Activated CD4-positive, alpha-beta T cell treated with anti-CD3 and anti-CD28 coated beads, Interleukin-2, amount 50 U/mL, for 4 hours (primary cell): ENCODE measurements at regions not wholly inside any gene's neighbourhood (a gene's known extent, or its start where the extent isn't known, plus 50 kb on each side); places are given as distances from the start of the nearest gene placed in this dataset.
"Not testable (repeated sequence)": the region's sequence is repeated elsewhere in the genome, so short reads cannot be mapped to it uniquely, and the experiment has no call there.

Experiments used
- DNase-seq, 2 experiments: peaks; one replicate each; pipeline ENCODE4 v3.0.0-alpha.2; 2020

DNA sequence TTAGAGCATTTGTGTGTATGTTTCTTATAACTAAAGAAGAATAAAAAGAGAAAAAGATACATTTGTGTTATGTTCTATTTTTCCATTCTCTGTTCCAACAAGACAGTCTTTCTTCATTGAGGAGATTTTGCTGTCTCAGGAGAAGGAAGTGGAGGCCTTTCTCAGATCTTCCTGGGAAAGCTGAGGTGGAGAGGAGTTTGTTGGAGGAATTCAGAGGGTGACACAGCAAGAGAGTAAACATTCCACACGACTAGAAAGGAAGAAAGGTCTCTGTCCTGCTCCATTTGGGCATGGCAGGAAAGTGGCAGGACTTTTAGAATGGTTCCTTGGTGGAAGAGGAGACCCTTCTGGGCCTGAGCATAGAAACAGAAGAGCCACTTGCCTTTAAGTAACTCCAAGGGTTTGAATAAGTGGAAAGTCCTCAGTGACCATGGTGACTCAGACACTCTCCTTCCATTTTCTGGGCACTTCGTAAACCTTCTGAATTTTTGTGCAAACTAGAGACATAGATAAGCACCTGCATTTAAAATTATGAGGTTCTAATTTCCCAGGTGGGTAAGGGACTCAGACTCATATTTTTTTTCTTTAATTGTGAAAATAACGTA, 52.3 kb upstream of the COL5A2 start:
- no peak for DNase-seq

GRCh38 chr2:189232759-189233406, 53.3 kb upstream of the COL5A2 start:
- no peak for DNase-seq

DNA sequence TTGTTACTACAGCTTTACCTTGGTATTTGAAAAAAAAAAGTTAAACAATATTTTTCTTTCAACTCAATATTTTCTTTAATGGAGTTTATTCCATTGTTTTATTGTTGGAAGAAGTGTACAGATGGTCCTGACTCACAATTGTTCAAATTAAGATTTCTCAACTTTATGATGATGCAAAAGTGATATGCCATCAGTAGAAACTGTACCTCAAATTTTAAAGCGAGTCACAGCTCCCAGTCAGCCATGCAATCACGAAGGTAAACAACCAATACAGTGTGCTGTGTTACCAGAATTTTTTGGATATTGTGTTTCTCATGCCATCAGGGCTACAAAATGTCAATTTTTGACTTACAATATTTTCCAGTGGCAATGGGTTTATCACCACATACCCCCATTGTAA, 54.0 kb upstream of the COL5A2 start:
- DNase-seq, result no peak

GRCh38 chr2:189234991-189235390, 55.4 kb upstream of the COL5A2 start:
- no peak for DNase-seq

DNA sequence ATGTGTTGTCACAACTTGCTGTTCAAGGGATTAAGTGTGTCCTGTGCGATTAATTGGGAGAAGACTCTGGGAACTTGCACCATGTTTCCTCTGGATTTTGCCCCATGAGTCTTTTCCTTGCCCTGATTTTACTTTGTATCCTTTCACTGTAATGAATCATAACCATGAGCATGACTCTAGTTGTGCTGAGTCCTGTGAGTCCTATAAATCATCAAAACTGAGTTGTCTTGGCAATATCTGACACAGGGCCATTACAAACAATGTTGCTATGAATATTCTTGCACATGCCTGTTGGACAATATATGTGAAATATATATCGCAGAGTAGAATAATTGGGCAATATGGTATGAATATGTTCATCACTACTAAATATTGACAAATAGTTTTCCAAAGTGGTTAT, 56.5 kb upstream of the COL5A2 start:
- no peak for DNase-seq

GRCh38 chr2:189238903-189239302, 59.3 kb upstream of the COL5A2 start:
- DNase-seq, result no peak

GRCh38 chr2:189243843-189244242, 64.3 kb upstream of the COL5A2 start:
- DNase-seq, result not testable (repeated sequence)

GRCh38 chr2:189247276-189247675, 67.7 kb upstream of the COL5A2 start:
- DNase-seq, result no peak

DNA sequence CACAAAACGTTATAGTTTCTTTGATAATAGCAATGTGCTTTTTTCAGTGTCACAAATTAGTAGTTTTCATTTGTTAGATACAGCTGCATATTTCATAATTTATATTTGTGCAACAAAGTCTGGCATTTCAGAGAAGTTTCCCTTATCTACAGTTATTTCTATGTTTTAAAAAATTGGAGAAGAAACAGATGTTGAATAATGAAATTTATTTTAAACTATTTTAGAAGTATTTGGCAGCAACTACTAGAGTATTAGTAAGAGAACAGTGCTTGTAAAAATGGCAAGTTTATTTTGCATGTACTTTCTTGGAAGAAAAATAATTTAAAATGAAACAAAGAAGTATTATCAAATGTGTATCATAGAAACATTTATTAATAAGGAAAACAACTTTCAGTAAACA, 68.6 kb upstream of the COL5A2 start:
- no peak for DNase-seq

GRCh38 chr2:189249171-189249570, 69.6 kb upstream of the COL5A2 start:
- no peak for DNase-seq

- no peak for DNase-seq
Measured at GRCh38 chr2:189249901-189250300, 70.3 kb upstream of the COL5A2 start.

DNA sequence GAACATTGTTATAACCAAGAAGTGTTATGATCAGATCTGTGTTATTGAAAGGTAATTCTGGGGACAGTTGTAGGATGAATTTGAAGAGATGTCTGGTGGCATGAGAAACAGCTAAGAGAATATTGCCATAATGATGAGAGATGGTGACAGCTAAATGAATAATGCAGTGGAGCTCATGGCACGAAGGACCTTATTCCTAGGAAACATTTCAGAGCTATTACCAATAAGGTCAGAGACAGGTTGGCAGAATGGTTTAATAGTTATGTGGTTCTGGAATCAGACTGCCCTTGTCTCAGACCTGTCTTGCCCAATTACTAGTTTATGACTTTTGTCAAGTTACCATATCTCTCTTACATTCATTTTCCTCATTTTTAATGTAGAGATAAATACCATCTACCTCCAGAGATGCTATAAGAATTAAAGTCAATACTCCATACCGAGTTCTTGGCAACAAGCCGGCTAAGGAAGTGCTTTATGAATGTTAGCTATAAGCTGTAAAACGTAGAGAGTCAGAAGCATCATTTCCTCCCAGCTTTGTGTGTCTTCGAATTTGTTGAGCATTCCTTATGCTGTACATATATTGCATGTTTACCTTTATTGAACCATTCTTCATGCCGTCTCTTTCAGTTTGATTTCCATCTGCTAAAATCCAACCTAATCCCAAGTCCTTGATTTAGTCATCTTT, 73.6 kb upstream of the COL5A2 start:
- no peak for DNase-seq

DNA sequence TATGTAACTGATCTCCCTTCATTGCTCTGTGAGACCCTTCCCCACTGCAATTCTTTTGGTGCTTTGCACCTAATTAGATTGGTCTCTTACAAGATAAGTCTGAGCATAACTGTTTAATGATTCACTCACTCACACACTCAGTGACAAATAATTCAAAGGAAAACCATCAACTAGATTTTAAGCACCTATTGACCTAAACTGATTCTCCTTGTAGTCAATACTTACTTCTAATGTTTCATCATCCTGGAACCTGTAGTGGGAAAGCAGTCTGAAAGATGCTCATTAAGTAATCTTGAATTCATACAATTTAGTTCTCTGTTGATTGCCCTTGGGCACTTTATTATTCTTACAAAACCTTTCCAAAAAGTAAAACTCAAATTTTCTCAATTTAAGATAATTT, 74.3 kb upstream of the COL5A2 start:
- DNase-seq, result no peak

- no peak for DNase-seq
Measured at GRCh38 chr2:189254268-189254883, 74.8 kb upstream of the COL5A2 start.

GRCh38 chr2:189255711-189256110, 76.2 kb upstream of the COL5A2 start:
- DNase-seq, result no peak

GRCh38 chr2:189258616-189259365, 79.2 kb upstream of the COL5A2 start:
- no peak for DNase-seq

GRCh38 chr2:189260361-189260814, 80.8 kb upstream of the COL5A2 start:
- no peak for DNase-seq

- DNase-seq, result no peak
Measured at GRCh38 chr2:189261431-189261841, 81.9 kb upstream of the COL5A2 start.

DNA sequence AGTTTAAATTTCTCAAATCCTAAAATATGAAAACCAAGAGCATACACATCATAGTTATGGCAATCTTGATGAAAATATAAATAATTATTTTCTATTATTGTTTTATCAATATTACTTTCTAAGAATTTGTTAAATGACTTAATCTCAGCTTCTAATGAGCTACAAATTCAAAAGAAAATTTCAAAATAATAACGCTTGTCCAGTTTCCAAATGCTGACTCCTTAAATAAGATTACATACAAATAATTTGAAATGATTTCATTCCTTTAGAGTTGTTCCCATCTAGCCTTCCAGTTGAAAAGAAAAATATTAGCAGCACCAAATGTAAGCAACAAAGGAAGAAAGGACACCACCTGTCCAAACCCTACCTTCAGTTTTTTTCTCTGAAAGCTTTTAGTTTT, 82.4 kb upstream of the COL5A2 start:
- no peak for DNase-seq

GRCh38 chr2:189265696-189266320, 86.2 kb upstream of the COL5A2 start:
- no peak for DNase-seq

DNA sequence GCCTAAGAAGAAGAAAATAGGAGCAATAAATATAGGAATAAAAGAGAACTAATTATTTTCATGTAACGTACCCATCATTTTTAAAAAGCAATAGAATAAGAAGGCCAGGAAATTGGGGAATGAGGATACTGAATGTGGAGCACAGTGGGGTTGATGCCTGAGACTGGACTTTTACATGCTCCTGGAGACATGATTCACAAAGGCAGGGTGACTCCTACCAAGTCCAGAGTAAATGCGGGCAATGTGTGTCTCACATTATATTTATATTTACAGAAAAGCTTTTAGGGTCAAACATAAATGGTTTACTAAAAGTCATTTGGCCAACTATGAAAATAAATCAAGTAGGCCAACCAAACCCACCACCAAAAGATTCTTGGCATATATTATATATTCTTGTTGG, 87.9 kb upstream of the COL5A2 start:
- DNase-seq, result no peak

GRCh38 chr2:189267925-189268579, 88.5 kb upstream of the COL5A2 start:
- no peak for DNase-seq
